NT2/D1 (cell line): ENCODE measurements at regions not wholly inside any gene's neighbourhood (a gene's known extent, or its start where the extent isn't known, plus 50 kb on each side); places are given as distances from the start of the nearest gene placed in this dataset.

ENCODE experiments used
- SUZ12 ChIP-seq: IDR thresholded peaks from 2 replicates; pipeline ENCODE4 v1.6.1; 2011; ENCODE audit not compliant: insufficient read length, insufficient read depth; ENCODE audit errors: extremely low read depth
- YY1 ChIP-seq: IDR thresholded peaks from 2 replicates; pipeline ENCODE4 v1.6.1; 2011; ENCODE audit not compliant: insufficient read length, insufficient read depth
- ZNF274 ChIP-seq: IDR thresholded peaks from 2 replicates; pipeline ENCODE4 v1.6.1; 2011; ENCODE audit warnings: mild to moderate bottlenecking, low read depth, low read length

- TF ChIP-seq SUZ12 (no peak), YY1 (no peak), ZNF274 (no peak)
Measured at GRCh38 chr16:52068447-52069074, 478.4 kb downstream of the TOX3 start.
